ENCODE measurements at regions not wholly inside any gene's neighbourhood (a gene's known extent, or its start where the extent isn't known, plus 50 kb on each side); places are given as distances from the start of the nearest gene placed in this dataset.
"Not testable (repeated sequence)": the region's sequence is repeated elsewhere in the genome, so short reads cannot be mapped to it uniquely, and the experiment has no call there.

DNA sequence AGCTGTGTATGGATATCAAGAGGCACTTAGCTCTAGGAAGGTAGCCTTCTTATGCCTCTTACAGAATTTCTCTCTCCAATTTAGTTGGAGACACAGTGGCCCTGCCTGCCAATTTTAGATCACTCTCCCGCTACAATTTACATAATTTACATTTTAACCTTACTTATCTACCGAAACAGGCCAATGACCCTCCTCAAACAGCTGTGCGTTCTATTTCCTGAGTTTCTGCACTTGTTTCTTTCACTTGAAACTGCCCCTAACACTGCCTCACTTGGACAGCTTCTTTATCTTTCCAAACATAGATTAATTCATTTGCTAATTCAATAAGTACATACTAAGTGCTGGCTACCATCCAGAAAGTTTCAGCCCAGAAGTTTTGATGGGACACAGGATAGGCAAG lies 52.9 kb upstream of the HDDC2 start:
- no peak for DNase-seq (ENCODE audit: low read depth)

GRCh38 chr6:125356884-125357283 lies 55.1 kb upstream of the HDDC2 start:
- no peak for DNase-seq (ENCODE audit: low read depth)

DNA sequence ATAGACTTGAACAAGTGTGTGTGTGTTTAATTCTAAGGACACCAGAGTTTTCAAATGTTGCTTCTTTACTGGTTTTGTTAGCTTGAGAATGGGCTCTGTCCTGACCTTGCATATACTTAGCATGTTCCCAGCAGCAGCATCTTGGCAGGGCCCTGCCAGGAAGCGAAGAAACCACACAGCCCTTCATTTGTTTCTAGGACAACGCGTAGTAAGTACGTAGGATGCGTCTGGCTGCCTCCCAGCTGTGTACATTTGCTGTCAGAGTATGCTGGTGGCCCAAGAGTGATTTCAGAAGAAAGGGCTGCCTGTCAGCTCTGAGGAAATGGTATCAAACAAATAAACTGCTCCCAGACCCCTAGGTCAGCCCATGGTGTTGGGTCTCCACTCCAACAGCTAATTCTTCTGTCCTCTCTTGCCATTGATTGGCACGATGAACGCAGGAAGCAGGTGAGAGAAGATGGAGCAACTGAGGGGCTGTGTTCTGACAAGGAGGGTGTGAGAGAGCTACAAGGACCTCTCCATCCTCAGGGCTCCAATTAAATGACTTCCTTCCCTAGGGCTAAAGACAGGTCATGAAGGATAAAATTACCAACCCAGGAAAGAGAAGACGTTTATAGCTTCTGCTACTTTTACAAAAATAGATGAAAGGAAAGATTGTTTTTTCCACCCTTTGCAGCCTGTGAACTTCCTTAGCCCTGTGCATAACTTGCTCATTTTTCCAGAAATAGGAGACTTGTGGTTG lies 55.9 kb upstream of the HDDC2 start:
- DNase-seq (ENCODE audit: low read depth): no peak

- no peak for DNase-seq (ENCODE audit: low read depth)
Measured at GRCh38 chr6:125358898-125359297, 57.1 kb upstream of the HDDC2 start.

DNA sequence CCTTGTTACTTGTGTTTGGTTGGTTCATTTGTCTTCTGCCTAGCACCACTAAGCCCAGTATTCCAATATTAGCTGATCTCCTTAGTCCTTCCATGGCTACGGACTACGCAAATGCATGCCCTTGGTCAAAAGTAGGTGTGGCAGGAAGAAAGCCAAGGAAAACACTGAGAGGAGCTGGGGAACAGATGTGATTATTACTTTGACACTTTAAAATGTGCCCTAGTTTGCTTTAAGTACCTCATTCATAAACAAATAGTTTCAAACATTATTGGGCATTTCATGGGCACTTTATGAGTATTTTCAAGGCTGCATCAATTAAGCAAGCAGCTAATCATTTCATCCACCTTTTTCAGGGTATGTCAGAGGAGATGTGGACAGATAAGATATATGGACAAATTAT lies 60.1 kb upstream of the HDDC2 start:
- DNase-seq (ENCODE audit: low read depth): no peak

DNA sequence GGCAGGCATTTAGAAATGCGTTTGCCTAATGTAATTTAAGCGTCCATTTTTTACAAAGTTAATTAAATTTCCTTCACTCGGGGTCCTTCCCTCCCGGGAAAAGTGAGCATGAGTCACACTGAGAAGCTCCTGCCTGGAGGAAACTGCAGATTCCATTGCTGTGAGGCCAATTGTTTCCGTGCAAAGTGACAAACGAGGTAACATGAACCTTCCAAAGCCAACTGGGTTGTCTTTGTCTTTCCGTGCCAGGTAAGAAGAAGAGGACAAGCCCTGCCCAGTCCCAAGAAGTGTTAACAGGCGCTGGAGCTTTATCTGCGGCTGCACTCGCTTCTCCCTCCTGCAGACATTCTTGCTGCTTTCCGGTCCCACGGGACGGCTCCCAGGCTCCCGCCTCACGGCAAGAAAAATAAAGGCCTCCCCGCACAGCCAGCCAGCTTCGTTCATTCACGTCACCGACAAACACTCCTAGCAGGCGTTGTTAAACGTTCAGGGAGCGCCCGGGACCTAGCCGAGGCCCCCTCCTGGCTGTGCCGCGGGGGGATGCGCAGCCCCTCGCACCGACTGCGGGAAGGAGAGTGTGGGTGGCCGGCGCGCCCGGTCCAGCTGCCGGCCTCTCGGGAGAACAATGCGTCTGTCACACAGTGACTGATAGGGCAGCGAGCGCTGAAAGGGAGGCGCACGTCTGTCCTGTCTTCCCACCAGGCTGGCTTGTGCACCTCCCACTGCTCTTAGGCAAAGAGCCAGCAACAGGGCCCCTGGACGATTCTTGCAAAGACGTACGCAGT lies 61.5 kb upstream of the HDDC2 start:
- no peak for DNase-seq (ENCODE audit: low read depth)

GRCh38 chr6:125363824-125364165 lies 62.0 kb upstream of the HDDC2 start:
- DNase-seq (ENCODE audit: low read depth): no peak

- DNase-seq (ENCODE audit: low read depth): no peak
Measured at GRCh38 chr6:125365230-125365629, 63.5 kb upstream of the HDDC2 start.

- DNase-seq (ENCODE audit: low read depth): no peak
Measured at GRCh38 chr6:125367036-125367782, 65.4 kb upstream of the HDDC2 start.

DNA sequence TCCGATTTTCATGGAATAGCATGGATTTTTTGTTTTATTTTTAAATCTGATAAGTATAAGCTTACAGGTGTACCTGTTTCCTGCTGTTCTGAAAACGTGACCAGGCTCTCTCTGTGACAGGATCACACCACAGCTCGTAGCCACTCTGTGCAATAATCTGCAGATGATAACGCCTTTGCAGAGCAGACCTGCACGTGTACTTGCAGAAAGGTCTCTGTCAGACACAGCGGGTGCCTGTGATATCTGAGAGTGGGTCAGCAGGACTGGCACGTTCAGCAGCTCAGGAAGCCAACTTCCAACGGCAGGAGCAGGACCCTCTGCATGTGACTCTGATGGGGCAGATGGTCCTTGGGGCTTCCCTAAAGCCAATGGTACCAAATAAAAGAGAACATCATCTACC lies 68.6 kb upstream of the HDDC2 start:
- no peak for DNase-seq (ENCODE audit: low read depth)

DNA sequence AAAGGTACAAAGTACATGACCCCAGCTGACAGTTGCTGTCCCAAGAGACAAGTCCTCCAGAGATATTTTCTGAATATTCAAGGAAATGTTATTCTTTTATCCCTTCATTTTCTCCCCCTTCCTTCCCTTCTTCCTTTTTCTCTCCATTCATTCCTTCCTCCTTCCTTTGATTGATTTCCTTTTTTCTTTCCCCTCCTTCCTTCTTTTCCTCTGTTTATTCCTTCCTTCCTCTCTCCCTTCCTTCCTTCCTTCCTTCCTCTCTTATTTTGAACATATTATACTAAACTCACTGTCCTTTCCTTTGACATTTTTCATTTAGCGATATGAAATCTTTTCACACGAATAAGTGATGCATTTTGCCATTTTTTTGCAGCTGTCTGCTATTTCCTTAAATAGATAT lies 73.2 kb upstream of the HDDC2 start:
- no peak for DNase-seq (ENCODE audit: low read depth)

DNA sequence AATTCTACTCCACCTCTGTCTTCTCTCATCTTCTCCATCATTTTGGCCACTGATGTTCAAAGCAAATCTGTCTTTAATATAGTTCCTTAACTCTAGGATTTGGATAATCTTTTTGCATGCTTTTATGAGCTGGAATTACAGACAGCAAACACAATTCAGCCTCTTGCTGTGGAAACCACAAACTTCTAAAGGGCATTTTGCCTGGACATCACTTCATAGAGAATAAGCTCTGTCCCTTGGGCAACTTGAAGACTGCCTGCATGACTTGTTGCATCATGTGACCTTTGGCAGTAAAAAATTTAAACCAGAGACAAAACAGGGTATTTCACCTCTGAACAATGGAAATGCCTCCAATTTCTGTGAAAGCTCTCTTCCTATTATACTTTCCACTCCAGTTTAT lies 74.1 kb upstream of the HDDC2 start:
- DNase-seq (ENCODE audit: low read depth): no peak

GRCh38 chr6:125377621-125378020 lies 75.9 kb upstream of the HDDC2 start:
- no peak for DNase-seq (ENCODE audit: low read depth)

DNA sequence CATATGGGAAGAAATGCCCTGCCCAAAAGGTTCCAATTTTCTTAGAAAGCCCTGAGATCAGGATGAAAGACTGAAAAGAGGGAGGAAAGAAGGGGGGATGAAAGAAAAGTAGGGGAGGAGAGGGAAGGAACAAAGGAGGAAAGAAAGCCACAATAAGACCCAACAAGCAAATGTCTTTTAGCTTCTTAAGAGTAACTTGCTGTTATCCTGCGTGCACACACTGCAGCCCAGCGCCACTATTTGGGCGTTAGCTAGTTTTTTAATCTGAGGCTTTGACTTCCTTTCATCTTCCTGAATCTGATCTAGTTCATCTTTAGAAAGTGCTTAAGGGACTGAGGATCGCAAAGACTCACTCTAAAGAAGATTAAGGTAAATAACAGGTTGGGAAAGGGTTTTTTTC lies 77.4 kb upstream of the HDDC2 start:
- no peak for DNase-seq (ENCODE audit: low read depth)

GRCh38 chr6:125380474-125380873 lies 78.7 kb upstream of the HDDC2 start:
- no peak for DNase-seq (ENCODE audit: low read depth)

DNA sequence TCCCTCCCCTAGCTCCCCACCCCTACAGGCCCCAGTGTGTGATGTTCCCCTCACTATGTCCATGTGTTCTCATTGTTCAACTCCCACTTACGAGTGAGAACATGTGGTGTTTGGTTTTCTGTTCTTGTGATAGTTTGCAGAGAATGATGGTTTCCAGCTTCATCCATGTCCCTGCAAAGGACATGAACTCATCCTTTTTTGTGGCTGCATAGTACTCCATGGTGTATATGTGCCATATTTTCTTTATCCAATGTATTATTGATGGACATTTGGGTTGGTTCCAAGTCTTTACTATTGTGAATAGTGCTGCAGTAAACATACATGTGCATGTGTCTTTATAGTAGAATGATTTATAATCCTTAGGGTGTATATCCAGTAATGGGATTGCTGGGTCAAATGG lies 84.6 kb upstream of the HDDC2 start:
- not testable (repeated sequence) for DNase-seq (ENCODE audit: low read depth)

DNA sequence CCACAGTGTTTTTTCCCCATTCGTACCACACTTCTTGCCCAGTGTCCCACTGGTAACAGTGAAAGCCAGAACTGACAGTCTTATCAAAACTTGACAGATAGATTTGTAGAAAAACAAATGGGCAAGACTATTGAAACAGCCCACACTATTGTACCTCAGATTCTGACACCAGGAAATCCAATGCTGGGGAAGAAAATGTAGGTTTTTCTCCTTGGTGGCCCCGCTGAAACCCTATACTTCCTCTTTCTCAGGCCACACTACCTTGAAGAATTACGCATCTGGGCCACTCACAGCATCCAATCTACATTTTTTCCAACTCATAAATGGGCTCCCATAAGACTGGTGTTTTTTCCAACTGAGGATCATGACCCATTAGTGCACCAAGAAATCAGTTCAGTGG lies 90.9 kb upstream of the HDDC2 start:
- DNase-seq (ENCODE audit: low read depth): no peak

- DNase-seq (ENCODE audit: low read depth): no peak
Measured at GRCh38 chr6:125393449-125393858, 91.7 kb upstream of the HDDC2 start.

GRCh38 chr6:125406741-125407140 lies 105.0 kb upstream of the HDDC2 start:
- no peak for DNase-seq (ENCODE audit: low read depth)

DNA sequence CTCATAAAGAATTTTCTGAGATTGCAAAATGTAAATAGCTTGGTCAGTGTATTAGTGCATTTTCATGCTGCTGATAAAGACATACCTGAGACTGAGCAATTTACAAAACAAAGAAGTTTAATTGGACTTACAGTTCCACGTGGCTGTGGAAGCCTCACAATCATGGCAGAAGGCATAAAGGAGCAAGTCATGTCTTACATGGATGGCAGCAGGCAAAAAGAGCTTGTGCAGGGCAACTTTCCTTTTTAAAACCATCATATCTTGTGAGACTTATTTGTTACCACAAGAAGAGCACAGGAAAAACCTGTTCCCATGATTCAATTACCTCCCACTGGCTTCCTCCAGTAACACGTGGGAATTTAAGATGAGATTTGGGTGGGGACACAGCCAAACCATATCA lies 112.7 kb upstream of the HDDC2 start:
- DNase-seq (ENCODE audit: low read depth): no peak

DNA sequence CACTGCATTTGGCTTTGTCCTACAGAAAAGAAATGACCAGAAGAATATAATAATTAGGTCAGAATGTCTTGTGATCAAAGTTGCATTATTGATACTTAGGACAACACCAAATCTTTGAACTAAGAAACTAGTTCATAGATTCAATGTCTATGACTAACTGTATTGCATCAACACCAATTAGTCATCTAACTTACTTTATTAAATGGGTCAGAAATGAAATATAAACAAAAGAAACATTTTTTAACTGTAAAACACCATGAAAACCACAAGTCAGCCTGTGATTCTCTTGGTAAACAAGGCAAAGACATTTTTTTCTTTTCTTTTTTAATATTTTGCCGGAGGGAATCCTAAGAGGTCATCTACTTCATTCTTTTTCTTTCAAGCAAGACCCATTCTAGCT lies 114.1 kb upstream of the HDDC2 start:
- DNase-seq (ENCODE audit: low read depth): no peak

GRCh38 chr6:125421836-125422235 lies 120.1 kb upstream of the HDDC2 start:
- DNase-seq (ENCODE audit: low read depth): no peak

DNA sequence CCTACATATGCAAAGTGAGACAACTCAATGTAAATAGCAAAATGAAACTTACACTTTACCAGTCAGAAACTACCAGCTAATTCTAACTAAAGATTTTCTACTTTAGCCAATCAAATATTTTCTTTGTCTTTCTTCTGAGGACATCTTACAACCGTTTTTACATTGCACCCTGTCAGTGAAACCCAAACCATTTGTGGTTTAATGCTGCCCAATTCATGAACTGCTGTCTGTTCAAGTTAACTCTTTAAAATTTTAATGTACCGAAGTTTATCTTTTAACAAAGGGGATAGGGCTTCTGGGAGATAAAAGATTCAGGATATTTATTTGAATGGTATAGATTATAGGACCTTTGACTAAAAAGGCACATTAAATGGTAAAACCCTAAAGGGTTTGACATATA lies 121.3 kb upstream of the HDDC2 start:
- DNase-seq (ENCODE audit: low read depth): no peak

Measured in GM04503 (cell line).